GM12878 (cell line): ENCODE measurements at regions not wholly inside any gene's neighbourhood (a gene's known extent, or its start where the extent isn't known, plus 50 kb on each side); places are given as distances from the start of the nearest gene placed in this dataset.

Source experiments
- ATAC-seq: fragments of 200-7000 bp; cut with Tn5 transposase; 3 replicates; pipeline ENCODE4 v1.9.1; 2020; ENCODE audit warnings: mild to moderate bottlenecking, moderate library complexity
- BruUV-seq: library from RNA; stranded (reverse); fragments of 400-500 nt; replicated peaks from 2 replicates; lab custom pipeline; 2021; lab: Mats Ljungman, UMichigan
- CTCF ChIA-PET: fragments of 300-600 bp; sonication (Branson Sonifier 250); formaldehyde crosslinking; extraction: SDS; loops from one replicate; lab custom pipeline; 2021; ENCODE audit warnings: inconsistent platforms; lab: Yijun Ruan, JAX
- POLR2A ChIA-PET: fragments of 350-600 bp; formaldehyde crosslinking; extraction: SDS; loops from one replicate; lab custom pipeline; 2021; ENCODE audit warnings: inconsistent platforms; lab: Charles Lee
- RAD21 ChIA-PET: fragments of 300-600 bp; sonication (Branson Sonifier 250); formaldehyde crosslinking; loops from one replicate; lab custom pipeline; 2023; ENCODE audit warnings: antibody characterized with exemption; ENCODE audit not compliant: unreplicated experiment; lab: Charles Lee
- SMC1A ChIA-PET: fragments of 300-600 bp; sonication (Branson Sonifier 250); formaldehyde crosslinking; loops from one replicate; lab custom pipeline; 2023; ENCODE audit not compliant: unreplicated experiment, uncharacterized antibody; lab: Charles Lee
- DNase-seq: peaks from one replicate; pipeline ENCODE4 v3.0.0-alpha.2; 2011; ENCODE audit warnings: low read depth, low spot score
- FAIRE-seq: peaks from 3 replicates; lab custom pipeline; 2011; peaks lifted over from hg19 to GRCh38; lab: Jason Lieb, UNC
- H2AFZ ChIP-seq: 2 replicates; pipeline ENCODE4 v1.6.0; 2011; ENCODE audit warnings: low read depth, low read length, control low read depth; ENCODE audit not compliant: control insufficient read depth
- H3K27ac ChIP-seq: 2 replicates; pipeline ENCODE4 v1.5.1; 2011; ENCODE audit warnings: control low read depth; ENCODE audit not compliant: control insufficient read depth, insufficient read depth
- H3K27me3 ChIP-seq, 2 experiments: replicated peaks in 1 of 2; 2 replicates each; pipeline versions ENCODE4 v1.6.0 to v1.6.1; 2011; ENCODE audit warnings: low read length in 1 of 2; ENCODE audit not compliant: control insufficient read depth in 2 of 2, insufficient read depth in 2 of 2
- H3K36me3 ChIP-seq, 2 experiments: 2 replicates each; pipeline ENCODE4 v1.5.1; 2011; ENCODE audit warnings: low read length in 1 of 2; ENCODE audit not compliant: control insufficient read depth in 2 of 2, insufficient read depth in 2 of 2
- H3K4me1 ChIP-seq: 2 replicates; pipeline ENCODE4 v1.6.1; 2011; ENCODE audit warnings: mild to moderate bottlenecking, low read length, moderate library complexity, mixed read lengths; ENCODE audit not compliant: control insufficient read depth, insufficient read depth
- H3K4me2 ChIP-seq: 2 replicates; pipeline ENCODE4 v1.6.0; 2011; ENCODE audit warnings: control low read depth; ENCODE audit not compliant: control insufficient read depth, insufficient read depth
- H3K4me3 ChIP-seq: fragments of 200-600 bp; sonication (generic); 2 replicates; pipeline ENCODE4 v1.5.1; 2016
- H3K79me2 ChIP-seq: 2 replicates; pipeline ENCODE4 v1.6.0; 2011; ENCODE audit warnings: low read length; ENCODE audit not compliant: control insufficient read depth, insufficient read depth
- H3K9ac ChIP-seq: 2 replicates; pipeline ENCODE4 v1.8.0; 2011; ENCODE audit warnings: low read length, control low read depth, mixed read lengths; ENCODE audit not compliant: control insufficient read depth, insufficient read depth
- H3K9me3 ChIP-seq: replicated peaks from 3 replicates; pipeline ENCODE4 v1.5.1; 2011; ENCODE audit warnings: mild to moderate bottlenecking, low read length; ENCODE audit not compliant: control insufficient read depth, insufficient read depth
- H4K20me1 ChIP-seq: 2 replicates; pipeline ENCODE4 v1.6.0; 2011; ENCODE audit not compliant: control insufficient read depth, insufficient read depth
- BACH1 ChIP-seq: fragments of 450-650 bp; IDR thresholded peaks from 2 replicates; pipeline ENCODE4 v1.6.1; 2017; ENCODE audit warnings: mild to moderate bottlenecking, borderline replicate concordance
- CHD1 ChIP-seq: IDR thresholded peaks from 2 replicates; pipeline ENCODE4 v1.6.1; 2012; ENCODE audit warnings: low read depth, low read length, improper control_type of control experiment
- EED ChIP-seq: sonication (generic); IDR thresholded peaks from 2 replicates; pipeline ENCODE4 v1.6.1; 2016; ENCODE audit warnings: antibody characterized with exemption, low read depth
- GATAD2B ChIP-seq: fragments of 450-650 bp; conservative IDR thresholded peaks from 2 replicates; pipeline ENCODE4 v1.6.1; 2017; ENCODE audit warnings: low read depth, mild to moderate bottlenecking, moderate library complexity
- IRF4 ChIP-seq: IDR thresholded peaks from 2 replicates; pipeline ENCODE4 v1.6.1; 2011; ENCODE audit warnings: low read depth, low read length
- JUNB ChIP-seq: IDR thresholded peaks from 2 replicates; pipeline ENCODE4 v1.6.1; 2016; ENCODE audit warnings: antibody characterized with exemption, mild to moderate bottlenecking
- MTA2 ChIP-seq: fragments of 450-650 bp; IDR thresholded peaks from 2 replicates; pipeline ENCODE4 v1.6.1; 2016; ENCODE audit warnings: low read depth, mild to moderate bottlenecking, moderate library complexity
- PBX3 ChIP-seq: IDR thresholded peaks from 2 replicates; pipeline ENCODE4 v1.6.1; 2011; ENCODE audit warnings: mild to moderate bottlenecking, low read depth, low read length, moderate library complexity; ENCODE audit not compliant: insufficient replicate concordance
- RFX5 ChIP-seq: IDR thresholded peaks from 2 replicates; pipeline ENCODE4 v1.6.1; 2011; ENCODE audit warnings: low read depth, low read length, improper control_type of control experiment
- SKIL ChIP-seq: fragments of 450-650 bp; IDR thresholded peaks from 2 replicates; pipeline ENCODE4 v1.6.1; 2017; ENCODE audit warnings: mild to moderate bottlenecking, low read depth, inconsistent platforms; ENCODE audit not compliant: poor library complexity, severe bottlenecking
- YBX1 ChIP-seq: fragments of 450-650 bp; IDR thresholded peaks from 2 replicates; pipeline ENCODE4 v1.6.1; 2016; ENCODE audit warnings: antibody characterized with exemption
- WGBS: methylation state at CpG from one replicate; pipeline ENCODE4 v1.1.6; 2016; ENCODE audit warnings: low lambda C conversion rate; ENCODE audit not compliant: insufficient replicate concordance, insufficient coverage; ENCODE audit errors: missing lambda C conversion rate; 5-methylcytosine and 5-hydroxymethylcytosine counted together
- in situ Hi-C: fragments of 300-500 bp; cut with MboI; formaldehyde crosslinking; loops from 9 replicates; pipeline ENCODE4 v1.14.3; 2018; ENCODE audit warnings: mixed read lengths
- intact Hi-C: fragments of 100-400 bp; cut with micrococcal nuclease; formaldehyde crosslinking; loops from one replicate; pipeline ENCODE4 v1.14.2; 2022; ENCODE audit not compliant: unreplicated experiment

- DNase-seq, result no peak
- no peak overlapping the region for H3K9ac ChIP-seq
- WGBS, result 68% methylated on average over 6 of the region's 6 CpGs
- FAIRE-seq, result no peak
- POLR2A ChIA-PET, result no interaction called here
- SMC1A ChIA-PET, result no interaction called here
- RAD21 ChIA-PET, result no interaction called here
- no peak overlapping the region for H3K4me3 ChIP-seq
- no peaks in the 10 kb centered on the region for H3K79me2 ChIP-seq
- no peak overlapping the region for H3K4me2 ChIP-seq
- intact Hi-C loops, result no loop called here
- H3K4me1 ChIP-seq, result no peaks in the 10 kb centered on the region
- in situ Hi-C loops, result no loop called here
- no peaks in the 10 kb centered on the region for H4K20me1 ChIP-seq
- no peak for ATAC-seq
- no peak for TF ChIP-seq CHD1
- TF ChIP-seq BACH1, result no peak
- no peak for TF ChIP-seq PBX3
- TF ChIP-seq GATAD2B, result no peak
- TF ChIP-seq YBX1, result no peak
- no peak for TF ChIP-seq RFX5
- no peak for TF ChIP-seq EED
- TF ChIP-seq IRF4, result no peak
- TF ChIP-seq MTA2, result no peak
- TF ChIP-seq SKIL, result no peak
- TF ChIP-seq JUNB, result no peak
- TF ChIP-seq, all 136 proteins: peak for 0
- CTCF ChIA-PET, result no interaction called here
- BruUV-seq, result no TSS peak
- H3K9me3 ChIP-seq, result no peaks in the 10 kb centered on the region; the same call in 1 of the 3 replicates
- H2AFZ ChIP-seq, result no peak overlapping the region
- no peaks in the 10 kb centered on the region for H3K36me3 ChIP-seq
- H3K27ac ChIP-seq, result no peak overlapping the region
- H3K27me3 ChIP-seq, result no peaks in the 10 kb centered on the region
Measured at GRCh38 chr16:80893686-80894085, 89.3 kb upstream of the CDYL2 start.
